GM12875 (cell line): ENCODE measurements at regions not wholly inside any gene's neighbourhood (a gene's known extent, or its start where the extent isn't known, plus 50 kb on each side); places are given as distances from the start of the nearest gene placed in this dataset.

Experiments
- H3K4me3 ChIP-seq: one replicate; pipeline ENCODE4 v1.5.1; 2011; ENCODE audit warnings: low read depth, low read length, control low read depth
- TF ChIP-seq, protein P1 (sequence below): IDR thresholded peaks from 2 replicates; pipeline ENCODE4 v1.5.1; 2011; ENCODE audit warnings: low read depth, mild to moderate bottlenecking, control low read depth, inconsistent platforms, low read length, moderate library complexity, borderline replicate concordance; ENCODE audit not compliant: insufficient read depth

DNA sequence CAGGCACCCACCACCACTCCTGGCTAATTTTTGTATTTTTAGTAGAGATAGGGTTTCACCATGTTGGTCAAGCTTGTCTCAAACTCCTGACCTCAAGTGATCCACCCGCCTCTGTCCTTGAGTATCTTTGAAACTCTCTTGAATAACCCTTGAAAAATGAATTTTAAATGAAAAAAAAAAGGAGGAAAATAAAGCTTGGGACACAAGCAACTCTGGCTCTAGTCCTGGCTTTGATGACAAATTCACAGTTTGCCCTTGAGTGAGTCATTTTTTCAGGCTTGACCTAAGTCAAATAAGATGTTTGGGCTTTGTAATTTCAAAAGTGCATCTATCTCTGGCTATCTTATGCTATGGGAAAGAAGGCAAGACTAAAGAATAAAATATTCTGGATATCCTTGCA lies 79.0 kb upstream of the TRIB2 start:
- TF ChIP-seq, protein P1, sequence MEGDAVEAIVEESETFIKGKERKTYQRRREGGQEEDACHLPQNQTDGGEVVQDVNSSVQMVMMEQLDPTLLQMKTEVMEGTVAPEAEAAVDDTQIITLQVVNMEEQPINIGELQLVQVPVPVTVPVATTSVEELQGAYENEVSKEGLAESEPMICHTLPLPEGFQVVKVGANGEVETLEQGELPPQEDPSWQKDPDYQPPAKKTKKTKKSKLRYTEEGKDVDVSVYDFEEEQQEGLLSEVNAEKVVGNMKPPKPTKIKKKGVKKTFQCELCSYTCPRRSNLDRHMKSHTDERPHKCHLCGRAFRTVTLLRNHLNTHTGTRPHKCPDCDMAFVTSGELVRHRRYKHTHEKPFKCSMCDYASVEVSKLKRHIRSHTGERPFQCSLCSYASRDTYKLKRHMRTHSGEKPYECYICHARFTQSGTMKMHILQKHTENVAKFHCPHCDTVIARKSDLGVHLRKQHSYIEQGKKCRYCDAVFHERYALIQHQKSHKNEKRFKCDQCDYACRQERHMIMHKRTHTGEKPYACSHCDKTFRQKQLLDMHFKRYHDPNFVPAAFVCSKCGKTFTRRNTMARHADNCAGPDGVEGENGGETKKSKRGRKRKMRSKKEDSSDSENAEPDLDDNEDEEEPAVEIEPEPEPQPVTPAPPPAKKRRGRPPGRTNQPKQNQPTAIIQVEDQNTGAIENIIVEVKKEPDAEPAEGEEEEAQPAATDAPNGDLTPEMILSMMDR: no peak
- H3K4me3 ChIP-seq: no peak overlapping the region

DNA sequence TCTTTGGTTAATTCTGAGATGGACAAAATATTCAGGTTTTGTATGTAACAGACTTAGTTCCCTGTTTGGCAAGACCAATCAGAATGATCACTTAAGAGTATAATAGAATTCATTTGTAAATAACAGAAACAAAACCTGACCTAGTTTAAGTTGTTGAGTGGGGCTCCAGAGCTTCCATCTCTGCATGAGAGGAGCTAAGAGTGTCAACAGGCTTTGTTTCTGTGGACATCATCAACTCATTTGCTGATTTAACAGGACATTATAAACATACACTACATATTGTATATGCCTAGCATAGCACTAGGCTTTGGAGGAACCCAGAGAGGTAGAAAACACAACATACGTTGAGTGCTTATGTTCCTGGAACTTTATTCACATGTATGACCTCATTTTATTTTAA lies 75.3 kb upstream of the TRIB2 start:
- TF ChIP-seq, protein P1: no peak

DNA sequence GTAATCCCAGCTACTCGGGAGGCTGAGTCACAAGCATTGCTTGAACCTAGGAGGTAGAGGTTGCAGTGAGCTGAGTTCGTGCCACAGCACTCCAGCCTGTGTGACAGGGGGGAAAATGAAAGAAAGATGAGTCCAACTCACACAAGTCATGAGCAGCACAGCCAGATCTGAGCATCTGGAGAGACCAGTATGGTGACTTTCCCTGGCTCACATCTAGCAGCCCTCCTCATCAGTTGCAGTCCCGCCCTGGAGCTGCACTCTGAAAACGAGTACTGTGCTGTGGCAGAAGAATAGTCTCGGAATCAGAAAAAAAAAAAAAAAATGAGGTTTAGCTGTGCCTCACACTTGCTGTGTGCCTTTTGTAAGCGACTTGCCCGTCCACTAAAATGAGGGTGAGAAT lies 74.4 kb upstream of the TRIB2 start:
- TF ChIP-seq, protein P1: no peak
- no peak overlapping the region for H3K4me3 ChIP-seq

More for the DNA sequence above, 75.3 kb upstream of the TRIB2 start:
- no peak overlapping the region for H3K4me3 ChIP-seq

DNA sequence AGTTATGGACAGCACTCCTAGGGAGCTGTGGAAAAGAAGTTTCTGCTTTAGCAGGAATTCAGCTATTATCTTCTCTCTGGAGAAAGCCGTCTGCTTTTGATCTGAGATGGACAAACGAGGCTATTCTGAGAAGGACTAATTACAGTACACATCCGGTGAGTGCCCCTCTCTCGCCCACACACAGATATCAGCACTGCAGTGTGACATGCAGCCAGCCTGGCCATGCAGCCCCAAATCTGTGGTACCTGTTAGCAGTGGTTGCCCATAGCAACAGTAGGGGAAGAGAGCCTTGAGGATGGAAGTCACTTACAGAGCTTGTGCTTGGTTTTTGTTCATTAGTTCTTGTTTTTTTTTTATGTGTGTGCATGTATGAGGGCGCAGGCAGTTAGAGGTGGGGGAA lies 73.9 kb upstream of the TRIB2 start:
- H3K4me3 ChIP-seq: no peak overlapping the region
- TF ChIP-seq, protein P1: no peak

DNA sequence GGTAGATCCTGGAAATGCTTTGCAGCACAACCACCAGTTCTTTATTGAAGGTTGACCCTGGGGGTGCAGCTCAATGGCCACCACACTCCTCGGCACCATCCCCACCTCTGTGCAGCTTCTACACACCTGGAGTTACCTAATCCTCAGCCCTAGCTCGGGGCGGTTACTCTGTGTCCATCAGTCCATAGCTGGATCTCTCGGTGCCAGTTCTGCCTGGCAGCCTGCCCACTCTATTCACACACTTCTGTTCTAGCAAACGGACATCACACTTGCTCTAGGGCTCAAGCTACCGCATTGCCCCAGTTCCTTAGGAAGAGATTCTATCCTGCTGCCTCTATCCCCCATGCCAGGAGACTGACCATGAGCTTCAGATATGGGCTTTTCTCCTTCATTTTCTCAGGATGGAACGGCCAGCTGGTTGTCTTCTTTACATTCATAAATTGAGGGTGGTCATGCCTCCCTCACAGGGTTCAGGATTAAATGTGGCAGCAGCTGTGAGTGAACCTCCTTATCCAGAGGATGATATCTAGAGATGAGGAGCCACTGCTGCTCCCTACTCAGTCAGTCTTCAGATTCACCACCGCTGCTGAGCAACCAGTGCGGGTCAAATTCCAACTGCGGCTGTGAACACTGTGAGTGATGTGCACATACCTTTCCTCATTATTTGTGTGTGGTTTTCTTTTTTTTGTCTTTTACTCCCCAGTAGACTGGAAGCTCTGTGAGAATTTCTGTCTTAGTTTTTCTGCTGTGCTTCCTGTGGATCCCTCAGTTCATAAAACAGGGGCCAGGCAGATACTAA lies 66.9 kb upstream of the TRIB2 start:
- H3K4me3 ChIP-seq: no peak overlapping the region
- TF ChIP-seq, protein P1: no peak

DNA sequence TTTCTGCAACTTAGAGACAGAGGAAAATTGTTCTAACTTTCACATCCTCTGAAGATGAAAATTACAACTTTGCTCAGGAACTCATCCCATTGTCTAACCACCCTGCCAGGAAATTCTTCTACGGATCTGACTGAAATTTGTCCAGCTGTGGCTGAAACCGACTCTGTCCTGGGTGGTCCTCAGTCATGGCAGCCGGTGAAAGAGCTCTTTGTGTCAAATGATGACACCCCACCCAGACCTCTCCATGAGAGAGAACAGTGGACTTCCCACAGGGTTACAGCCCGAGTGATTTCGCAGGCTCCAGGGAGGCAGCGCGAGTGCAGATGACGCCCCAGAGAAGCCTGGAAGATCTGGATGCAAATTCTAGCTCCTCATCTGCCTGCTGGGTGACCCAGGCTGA lies 65.1 kb upstream of the TRIB2 start:
- TF ChIP-seq, protein P1: no peak

DNA sequence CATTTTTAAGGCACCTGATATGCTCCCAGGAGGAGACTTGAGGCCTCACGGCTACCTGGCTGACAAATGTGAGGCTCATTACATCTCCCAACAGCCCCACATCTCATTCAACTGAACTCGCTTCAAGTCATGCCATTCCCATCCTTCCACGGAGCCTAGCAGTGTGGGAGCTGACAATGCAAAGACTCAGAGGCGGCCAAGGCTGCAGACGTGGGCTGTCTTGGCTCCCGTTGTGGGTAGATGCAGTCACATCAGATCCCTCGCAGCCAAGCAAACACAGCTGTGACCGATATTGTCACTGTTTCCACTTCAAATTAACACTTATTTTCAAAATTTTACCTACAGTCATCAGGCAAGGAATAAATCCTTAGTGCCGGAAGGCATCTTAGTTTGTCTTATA lies 64.0 kb upstream of the TRIB2 start:
- TF ChIP-seq, protein P1: no peak
- no peak overlapping the region for H3K4me3 ChIP-seq

More for the DNA sequence above, 65.1 kb upstream of the TRIB2 start:
- no peak overlapping the region for H3K4me3 ChIP-seq
